ENCODE measurements at regions not wholly inside any gene's neighbourhood (a gene's known extent, or its start where the extent isn't known, plus 50 kb on each side); places are given as distances from the start of the nearest gene placed in this dataset.
"Not testable (repeated sequence)": the region's sequence is repeated elsewhere in the genome, so short reads cannot be mapped to it uniquely, and the experiment has no call there.

GRCh38 chr2:53252115-53252514 lies 515.5 kb upstream of the CHAC2 start:
- no peak for DNase-seq

GRCh38 chr2:53247956-53248735 lies 519.5 kb upstream of the CHAC2 start:
- no peak for DNase-seq

GRCh38 chr2:53243430-53243829 lies 524.2 kb upstream of the CHAC2 start:
- DNase-seq = no peak

- no peak for DNase-seq
Measured at GRCh38 chr2:53242090-53242489, 525.5 kb upstream of the CHAC2 start.

GRCh38 chr2:53235836-53236582 lies 531.6 kb upstream of the CHAC2 start:
- no peak for DNase-seq

GRCh38 chr2:53234548-53234903 lies 533.1 kb upstream of the CHAC2 start:
- no peak for DNase-seq

GRCh38 chr2:53233759-53234547 lies 533.7 kb upstream of the CHAC2 start:
- no peak for DNase-seq

GRCh38 chr2:53231908-53232307 lies 535.7 kb upstream of the CHAC2 start:
- no peak for DNase-seq

GRCh38 chr2:53230691-53231090 lies 536.9 kb upstream of the CHAC2 start:
- no peak for DNase-seq

GRCh38 chr2:53227535-53227934 lies 540.1 kb upstream of the CHAC2 start:
- no peak for DNase-seq

- peak; percentile 55 for DNase-seq
Measured at GRCh38 chr2:53220969-53221368, 546.6 kb upstream of the CHAC2 start.

- DNase-seq = no peak
Measured at GRCh38 chr2:53217250-53217649, 550.4 kb upstream of the CHAC2 start.

- no peak for DNase-seq
Measured at GRCh38 chr2:53216805-53217204, 550.8 kb upstream of the CHAC2 start.

GRCh38 chr2:53212576-53212975 lies 555.0 kb upstream of the CHAC2 start:
- DNase-seq = no peak

- DNase-seq = no peak
Measured at GRCh38 chr2:53211201-53211774, 556.3 kb upstream of the CHAC2 start.

GRCh38 chr2:53210538-53210937 lies 557.1 kb upstream of the CHAC2 start:
- no peak for DNase-seq

- no peak for DNase-seq
Measured at GRCh38 chr2:53209679-53210458, 557.7 kb upstream of the CHAC2 start.

- no peak for DNase-seq
Measured at GRCh38 chr2:53208815-53209214, 558.8 kb upstream of the CHAC2 start.

- DNase-seq = not testable (repeated sequence)
Measured at GRCh38 chr2:53206226-53206625, 561.4 kb upstream of the CHAC2 start.

GRCh38 chr2:53202063-53202462 lies 565.5 kb upstream of the CHAC2 start:
- no peak for DNase-seq

- DNase-seq = no peak
Measured at GRCh38 chr2:53200072-53200471, 567.5 kb upstream of the CHAC2 start.

- no peak for DNase-seq
Measured at GRCh38 chr2:53188851-53189510, 578.6 kb upstream of the CHAC2 start.
